ENCODE measurements at regions not wholly inside any gene's neighbourhood (a gene's known extent, or its start where the extent isn't known, plus 50 kb on each side); places are given as distances from the start of the nearest gene placed in this dataset.

- Histone ChIP-seq H3K27me3 (no peaks in the 10 kb centered on the region), H3K4me1 (no peaks in the 10 kb centered on the region), H3K27ac (no peak overlapping the region), H3K4me3 (no peak overlapping the region), H3K36me3 (no peaks in the 10 kb centered on the region), H3K9me3 (no peaks in the 10 kb centered on the region)
- intact Hi-C loops (cut with DNase I): loop anchor here (10.0 kb wide), 2 partner anchors 140 to 270 kb away; partner anchors contain the start of gene APOB
- TF ChIP-seq, protein P1, sequence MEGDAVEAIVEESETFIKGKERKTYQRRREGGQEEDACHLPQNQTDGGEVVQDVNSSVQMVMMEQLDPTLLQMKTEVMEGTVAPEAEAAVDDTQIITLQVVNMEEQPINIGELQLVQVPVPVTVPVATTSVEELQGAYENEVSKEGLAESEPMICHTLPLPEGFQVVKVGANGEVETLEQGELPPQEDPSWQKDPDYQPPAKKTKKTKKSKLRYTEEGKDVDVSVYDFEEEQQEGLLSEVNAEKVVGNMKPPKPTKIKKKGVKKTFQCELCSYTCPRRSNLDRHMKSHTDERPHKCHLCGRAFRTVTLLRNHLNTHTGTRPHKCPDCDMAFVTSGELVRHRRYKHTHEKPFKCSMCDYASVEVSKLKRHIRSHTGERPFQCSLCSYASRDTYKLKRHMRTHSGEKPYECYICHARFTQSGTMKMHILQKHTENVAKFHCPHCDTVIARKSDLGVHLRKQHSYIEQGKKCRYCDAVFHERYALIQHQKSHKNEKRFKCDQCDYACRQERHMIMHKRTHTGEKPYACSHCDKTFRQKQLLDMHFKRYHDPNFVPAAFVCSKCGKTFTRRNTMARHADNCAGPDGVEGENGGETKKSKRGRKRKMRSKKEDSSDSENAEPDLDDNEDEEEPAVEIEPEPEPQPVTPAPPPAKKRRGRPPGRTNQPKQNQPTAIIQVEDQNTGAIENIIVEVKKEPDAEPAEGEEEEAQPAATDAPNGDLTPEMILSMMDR (IDR thresholded peaks at IDR 0.05): no peak
- TF ChIP-seq POLR2A (IDR thresholded peaks at IDR 0.05) (no peak), POLR2AphosphoS5 (IDR thresholded peaks at IDR 0.05; ENCODE audit: insufficient read depth in 1 of 2, low read depth in 1 of 2) (no peak)
- DNase-seq (ENCODE audit: extremely low spot score in 2 of 2): no peak
These were observed 190.6 kb downstream of the TDRD15 start for GRCh38 chr2:21314322-21314835.

DNA sequence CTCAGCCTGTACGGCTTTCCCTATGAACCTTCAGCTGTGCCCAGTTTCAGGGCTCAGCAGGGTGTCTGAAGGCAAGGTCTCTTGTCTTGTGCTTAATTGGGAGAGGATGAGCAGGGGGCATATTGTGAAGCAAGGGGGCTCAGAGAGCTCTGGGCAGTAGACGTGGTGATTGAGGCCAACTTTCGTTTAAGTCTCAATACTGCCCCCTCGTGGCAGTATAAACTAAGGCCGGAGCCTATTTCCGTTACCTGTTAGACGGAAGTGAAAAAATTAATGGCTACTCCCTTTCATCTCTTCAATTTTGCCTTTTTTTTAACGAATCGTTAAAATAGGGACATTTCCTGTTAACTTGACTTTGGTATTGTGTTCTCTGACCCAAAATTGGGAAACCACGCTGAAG lies 193.4 kb downstream of the TDRD15 start:
- H3K27me3 ChIP-seq: no peaks in the 10 kb centered on the region
- no peaks in the 10 kb centered on the region for H3K4me1 ChIP-seq
- no peak for DNase-seq (ENCODE audit: extremely low spot score in 2 of 2)
- H3K27ac ChIP-seq: no peak overlapping the region
- TF ChIP-seq POLR2AphosphoS5 (IDR thresholded peaks at IDR 0.05; ENCODE audit: insufficient read depth in 1 of 2, low read depth in 1 of 2) (no peak), POLR2A (IDR thresholded peaks at IDR 0.05) (no peak)
- TF ChIP-seq, protein P1 (IDR thresholded peaks at IDR 0.05): peak; percentile 41 to 63 (median 51)
- intact Hi-C loops (cut with DNase I): loop anchor here (10.0 kb wide), 2 partner anchors 142 to 272 kb away; partner anchors contain the start of gene APOB
- no peaks in the 10 kb centered on the region for H3K9me3 ChIP-seq
- H3K36me3 ChIP-seq: no peaks in the 10 kb centered on the region
- H3K4me3 ChIP-seq: no peak overlapping the region

DNA sequence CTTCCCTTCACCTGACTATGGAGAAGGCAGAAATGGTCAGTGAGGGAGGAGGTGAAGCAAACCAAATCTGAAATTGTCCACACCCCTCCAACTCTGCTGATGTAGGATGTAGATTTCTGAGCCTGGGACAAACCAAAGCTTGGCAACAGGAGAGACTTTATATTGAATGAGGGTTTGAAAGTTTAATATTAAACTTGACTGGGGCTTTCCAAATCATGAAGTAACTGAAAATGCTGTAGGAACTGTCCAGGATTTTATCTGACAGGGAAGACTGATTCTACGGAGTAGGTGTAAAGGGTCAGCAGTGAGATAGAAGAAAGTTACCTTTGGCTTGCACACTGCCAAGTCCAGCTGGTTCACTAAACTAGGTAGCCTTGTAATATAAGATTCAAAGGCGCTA lies 194.5 kb downstream of the TDRD15 start:
- no peaks in the 10 kb centered on the region for H3K36me3 ChIP-seq
- no peak overlapping the region for H3K27ac ChIP-seq
- H3K9me3 ChIP-seq: no peaks in the 10 kb centered on the region
- H3K4me3 ChIP-seq: no peak overlapping the region
- TF ChIP-seq POLR2AphosphoS5 (IDR thresholded peaks at IDR 0.05; ENCODE audit: insufficient read depth in 1 of 2, low read depth in 1 of 2): no peak
- TF ChIP-seq POLR2A (IDR thresholded peaks at IDR 0.05): no peak
- TF ChIP-seq, protein P1 (IDR thresholded peaks at IDR 0.05): no peak
- no peak for DNase-seq (ENCODE audit: extremely low spot score in 2 of 2)
- H3K4me1 ChIP-seq: no peaks in the 10 kb centered on the region
- intact Hi-C loops (cut with DNase I): loop anchor here (10.0 kb wide), 2 partner anchors 143 to 273 kb away; partner anchors contain the start of gene APOB
- no peaks in the 10 kb centered on the region for H3K27me3 ChIP-seq

GRCh38 chr2:21326152-21326551 lies 202.4 kb downstream of the TDRD15 start:
- TF ChIP-seq, protein P1 (IDR thresholded peaks at IDR 0.05): no peak
- TF ChIP-seq POLR2AphosphoS5 (IDR thresholded peaks at IDR 0.05; ENCODE audit: insufficient read depth in 1 of 2, low read depth in 1 of 2) (no peak), POLR2A (IDR thresholded peaks at IDR 0.05) (no peak)
- Histone ChIP-seq H3K27ac (no peak overlapping the region), H3K4me3 (no peak overlapping the region), H3K9me3 (no peaks in the 10 kb centered on the region), H3K4me1 (no peaks in the 10 kb centered on the region), H3K36me3 (no peaks in the 10 kb centered on the region), H3K27me3 (no peaks in the 10 kb centered on the region)
- intact Hi-C loops (cut with DNase I): no loop called here
- no peak for DNase-seq (ENCODE audit: extremely low spot score in 2 of 2)

DNA sequence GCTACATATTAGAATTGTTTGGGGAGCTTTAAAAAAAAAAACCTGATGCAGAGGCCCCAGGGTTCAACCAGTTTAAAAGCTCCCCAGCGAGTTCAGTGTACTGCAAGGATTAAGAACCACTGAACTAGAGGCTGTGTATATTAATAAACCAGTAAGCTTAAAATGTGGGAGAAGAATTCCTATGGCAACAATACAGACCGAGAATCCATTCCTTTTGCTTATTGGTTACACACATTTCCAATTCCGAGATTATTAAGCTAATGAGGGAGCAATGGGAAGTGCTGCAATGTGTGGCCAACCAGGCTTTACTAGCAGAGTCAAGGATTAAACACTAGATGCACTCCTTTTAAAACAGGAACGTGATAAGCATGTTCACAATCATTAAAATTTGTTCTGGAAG lies 204.4 kb downstream of the TDRD15 start:
- Histone ChIP-seq H3K36me3 (no peaks in the 10 kb centered on the region), H3K27me3 (no peaks in the 10 kb centered on the region), H3K9me3 (no peaks in the 10 kb centered on the region), H3K27ac (no peak overlapping the region), H3K4me1 (no peaks in the 10 kb centered on the region), H3K4me3 (no peak overlapping the region)
- DNase-seq (ENCODE audit: extremely low spot score in 2 of 2): no peak
- intact Hi-C loops (cut with DNase I): no loop called here
- TF ChIP-seq POLR2AphosphoS5 (IDR thresholded peaks at IDR 0.05; ENCODE audit: insufficient read depth in 1 of 2, low read depth in 1 of 2) (no peak), POLR2A (IDR thresholded peaks at IDR 0.05) (no peak)
- TF ChIP-seq, protein P1 (IDR thresholded peaks at IDR 0.05): no peak

Data from vagina (tissue), 2 donors.